T47D (cell line): ENCODE measurements at regions not wholly inside any gene's neighbourhood (a gene's known extent, or its start where the extent isn't known, plus 50 kb on each side); places are given as distances from the start of the nearest gene placed in this dataset.
A peak's percentile ranks its signal among the peaks of the same experiment; 100 is the strongest.
"Not testable (repeated sequence)": the region's sequence is repeated elsewhere in the genome, so short reads cannot be mapped to it uniquely, and the experiment has no call there.

Source experiments
- DNase-seq, 2 experiments: peaks; one replicate each; pipeline versions ENCODE4 v3.0.0 to v3.0.0-alpha.2; 2011 to 2012; ENCODE audit warnings: low read depth in 1 of 2, low spot score in 1 of 2
- JUND ChIP-seq: IDR thresholded peaks from 2 replicates; pipeline ENCODE4 v1.6.1; 2012; ENCODE audit warnings: low read depth
- in situ Hi-C: cut with HindIII; loops from 2 replicates; pipeline ENCODE4 v1.10.0; 2016; ENCODE audit warnings: low sequenced_read_pairs, low pct_unique_long_range_greater_than_20kb

DNA sequence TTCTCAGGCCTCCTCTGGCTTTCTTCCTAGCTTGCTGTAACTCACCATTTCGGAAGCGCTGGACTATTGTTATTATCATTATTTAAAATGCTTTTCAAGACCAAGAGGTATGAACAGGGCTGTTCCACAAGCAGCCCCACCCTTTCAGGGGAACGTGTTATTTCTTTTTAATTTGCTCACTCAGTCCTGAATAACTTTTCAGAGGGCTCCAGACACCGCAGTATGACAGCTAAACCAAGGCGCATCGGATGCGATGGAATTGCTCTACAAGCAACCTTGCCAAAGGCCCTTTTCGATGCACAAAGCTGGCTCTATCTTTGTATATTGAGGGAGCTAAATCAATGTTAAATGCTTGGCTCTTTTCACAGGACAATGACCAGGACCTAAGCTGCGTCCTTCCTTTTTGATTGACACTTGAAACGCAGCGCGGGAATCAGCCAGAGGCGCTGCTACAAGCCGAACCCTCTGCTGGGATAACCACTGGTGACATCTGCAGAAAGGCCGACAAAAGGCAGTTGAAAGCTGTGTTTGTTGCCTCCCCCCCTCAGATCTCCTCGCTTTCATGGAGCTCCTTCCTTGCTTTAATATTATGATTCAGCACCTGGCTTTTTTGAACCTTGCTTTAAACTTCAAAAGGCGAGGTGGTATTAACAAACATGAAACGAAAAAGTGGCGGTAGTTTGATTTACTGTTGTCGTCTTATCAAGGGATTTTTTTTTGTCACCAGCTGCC lies 204.7 kb upstream of the PROX1 start:
- no peak for TF ChIP-seq JUND
- no peak for DNase-seq
- in situ Hi-C loops = no loop called here

- TF ChIP-seq JUND = no peak
- DNase-seq = no peak
- in situ Hi-C loops = no loop called here
These were observed 203.9 kb upstream of the PROX1 start for GRCh38 chr1:213783893-213784292.

DNA sequence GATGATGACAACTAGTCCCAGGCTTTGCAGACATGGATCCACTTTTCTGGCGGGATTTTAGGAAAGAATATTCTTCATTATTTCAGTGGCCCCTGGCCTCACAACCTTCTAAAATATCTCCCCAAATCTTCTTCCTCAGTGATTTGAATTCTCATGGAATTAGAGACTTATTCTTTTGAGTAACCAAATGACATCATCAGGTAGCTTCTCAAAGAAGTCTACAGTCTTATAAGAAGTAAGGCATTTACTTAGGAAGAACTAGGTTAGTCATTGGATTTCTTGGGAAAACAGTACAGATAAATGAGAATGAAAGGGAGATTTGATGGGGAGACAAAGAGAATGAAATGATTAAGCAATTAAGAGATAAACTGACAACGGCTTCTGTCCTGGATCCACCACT lies 201.1 kb upstream of the PROX1 start:
- TF ChIP-seq JUND = no peak
- in situ Hi-C loops = no loop called here
- DNase-seq = no peak

- DNase-seq = no peak
- in situ Hi-C loops = no loop called here
- no peak for TF ChIP-seq JUND
These were observed 197.2 kb upstream of the PROX1 start for GRCh38 chr1:213790565-213790964.

GRCh38 chr1:213793482-213794067 lies 194.2 kb upstream of the PROX1 start:
- in situ Hi-C loops = no loop called here
- TF ChIP-seq JUND = no peak
- DNase-seq = no peak

GRCh38 chr1:213796525-213796924 lies 191.2 kb upstream of the PROX1 start:
- no peak for DNase-seq
- TF ChIP-seq JUND = no peak
- in situ Hi-C loops = no loop called here

DNA sequence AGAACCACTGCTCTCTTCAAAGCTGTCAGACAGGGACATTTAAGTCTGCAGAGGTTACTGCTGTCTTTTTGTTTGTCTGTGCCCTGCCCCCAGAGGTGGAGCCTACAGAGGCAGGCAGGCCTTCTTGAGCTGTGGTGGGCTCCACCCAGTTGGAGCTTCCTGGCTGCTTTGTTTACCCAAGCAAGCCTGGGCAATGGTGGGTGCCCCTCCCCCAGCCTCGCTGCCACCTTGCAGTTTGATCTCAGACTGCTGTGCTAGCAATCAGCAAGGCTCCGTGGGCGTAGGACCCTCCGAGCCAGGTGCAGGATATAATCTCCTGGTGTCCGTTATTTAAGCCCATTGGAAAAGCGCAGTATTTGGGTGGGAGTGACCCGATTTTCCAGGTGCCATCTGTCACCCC lies 179.5 kb upstream of the PROX1 start:
- in situ Hi-C loops, DNase-seq: not testable (repeated sequence)

GRCh38 chr1:213817156-213817555 lies 170.6 kb upstream of the PROX1 start:
- in situ Hi-C loops = no loop called here
- TF ChIP-seq JUND = no peak

DNA sequence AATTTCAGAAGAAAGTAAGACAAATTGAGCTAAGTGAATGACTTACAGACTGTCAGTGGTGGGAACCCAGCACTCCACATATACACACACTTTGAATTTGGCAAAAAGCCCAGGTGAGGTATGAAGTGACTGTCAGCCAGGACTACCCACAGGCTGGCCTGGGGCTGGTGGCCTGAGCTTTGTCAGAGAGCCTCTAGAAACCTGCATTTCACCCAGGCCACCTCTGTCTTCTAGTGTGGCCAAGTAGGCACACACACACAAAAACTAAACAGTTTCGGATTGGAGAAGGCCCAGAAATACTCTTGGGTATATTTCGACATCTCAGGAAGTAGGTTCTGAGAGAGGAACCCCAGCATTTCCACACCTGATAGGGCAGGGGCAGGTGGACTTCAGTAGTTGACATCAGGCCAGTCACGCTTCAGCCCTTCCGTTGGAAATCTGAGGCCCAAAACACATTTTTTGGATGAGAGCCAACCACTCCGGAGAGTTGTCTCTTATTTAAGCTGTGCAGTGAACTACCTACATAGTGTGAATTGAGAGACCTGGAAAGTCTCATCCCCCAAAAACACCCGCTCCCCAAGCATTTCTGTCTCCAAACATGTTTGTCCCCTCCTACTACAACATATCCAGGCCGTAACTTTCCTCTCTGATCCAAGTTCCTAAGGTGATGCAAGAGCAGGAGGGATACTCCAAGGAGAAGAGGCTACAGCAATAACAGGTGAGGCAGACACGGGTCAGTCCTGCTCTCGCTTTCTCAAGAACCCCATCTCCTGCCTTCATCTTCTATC lies 167.2 kb upstream of the PROX1 start:
- no peak for TF ChIP-seq JUND
- peak in 1 of 2 experiments; percentile 8 for DNase-seq
- in situ Hi-C loops = no loop called here

More at GRCh38 chr1:213817156-213817555, 170.6 kb upstream of the PROX1 start:
- DNase-seq = no peak

DNA sequence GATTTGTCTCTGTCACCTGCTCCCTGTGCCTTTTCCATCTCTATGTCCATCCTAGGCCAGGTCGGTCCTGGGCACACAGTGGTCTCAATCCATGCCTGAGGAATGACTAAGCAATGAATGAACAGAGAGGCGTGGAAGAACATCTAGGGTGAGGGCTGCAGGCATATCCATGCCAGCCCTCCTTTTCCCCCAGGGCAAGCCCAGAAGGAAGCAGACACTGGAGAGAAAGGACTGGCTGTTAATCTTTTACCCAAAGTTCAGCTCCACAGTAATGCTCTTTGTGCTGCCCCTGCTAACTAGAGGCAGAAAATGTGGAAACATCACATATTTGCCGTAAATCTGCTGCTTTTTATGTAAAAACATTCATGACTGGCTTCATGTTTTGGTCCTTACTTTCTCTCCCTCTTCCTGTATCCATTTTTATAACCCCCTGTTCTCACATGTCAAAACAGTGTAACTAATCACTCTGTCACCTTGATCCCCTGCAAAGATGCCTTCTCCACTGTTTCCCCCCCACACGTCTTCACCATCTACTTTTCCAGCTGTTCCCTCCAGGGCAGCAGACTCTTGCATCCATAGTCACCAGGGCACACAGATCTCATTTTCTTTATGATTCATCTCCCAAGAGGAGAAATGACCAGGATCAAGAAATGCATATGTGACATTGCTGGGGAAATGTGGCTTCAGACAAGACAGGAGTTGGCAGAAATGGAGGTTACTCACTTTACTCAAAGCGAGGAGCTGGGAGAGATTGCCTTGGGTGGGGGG lies 166.4 kb upstream of the PROX1 start:
- in situ Hi-C loops = no loop called here
- TF ChIP-seq JUND = no peak

DNA sequence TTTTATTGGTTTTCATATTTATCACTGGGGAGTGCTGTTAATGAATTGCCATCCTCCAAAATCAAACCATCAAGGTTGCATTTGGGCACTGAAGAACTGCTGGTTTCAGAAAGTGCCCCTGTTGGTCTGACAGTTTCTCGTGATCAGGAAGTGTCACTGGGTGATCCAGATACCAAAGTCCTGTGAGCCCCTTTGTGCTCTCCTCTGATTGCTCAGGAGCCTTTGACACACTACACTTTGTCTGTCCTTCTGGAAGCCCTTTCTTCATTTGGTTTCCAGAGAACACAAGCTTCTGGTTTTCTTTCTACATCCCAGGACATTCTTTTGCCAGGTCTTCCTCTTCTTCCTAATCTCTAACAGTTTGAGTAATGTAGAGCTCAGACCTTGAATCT lies 165.8 kb upstream of the PROX1 start:
- in situ Hi-C loops = no loop called here
- DNase-seq = no peak
- TF ChIP-seq JUND = no peak

More for the DNA sequence above, 166.4 kb upstream of the PROX1 start:
- no peak for DNase-seq

DNA sequence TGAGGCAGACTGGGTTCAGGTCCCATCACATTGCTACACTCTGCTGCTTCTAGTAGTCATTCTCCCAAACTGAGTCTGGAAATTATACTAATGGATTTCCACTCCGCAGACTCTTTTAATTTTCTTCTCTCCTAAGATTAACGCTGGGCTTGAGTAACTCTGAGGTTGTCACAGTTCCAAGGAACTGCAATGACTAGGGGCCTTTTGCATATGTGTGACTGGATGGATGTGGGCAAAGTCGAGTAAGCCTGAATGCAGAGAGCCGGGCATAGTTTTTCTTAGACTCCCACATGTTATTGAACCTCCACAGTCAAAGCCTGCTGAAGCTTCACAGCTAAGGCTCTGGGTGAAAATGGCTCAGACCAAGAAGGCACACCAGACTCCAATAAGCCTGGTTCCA lies 160.9 kb upstream of the PROX1 start:
- no peak for DNase-seq
- TF ChIP-seq JUND = no peak
- in situ Hi-C loops = no loop called here
